Embryonic facial prominence (tissue), 1 donor: ENCODE measurements at regions not wholly inside any gene's neighbourhood (a gene's known extent, or its start where the extent isn't known, plus 50 kb on each side); places are given as distances from the start of the nearest gene placed in this dataset.
"Not testable (repeated sequence)": the region's sequence is repeated elsewhere in the genome, so short reads cannot be mapped to it uniquely, and the experiment has no call there.

Experiments
- DNase-seq: peaks from one replicate; pipeline ENCODE4 v3.0.0-alpha.2; 2016; ENCODE audit errors: extremely low spot score

- DNase-seq: no peak
These were observed 183.1 kb upstream of the PRSS58 start for GRCh38 chr7:142440906-142441411.

GRCh38 chr7:142440219-142440905 lies 182.5 kb upstream of the PRSS58 start:
- no peak for DNase-seq

- no peak for DNase-seq
These were observed 181.9 kb upstream of the PRSS58 start for GRCh38 chr7:142439739-142440138.

GRCh38 chr7:142438923-142439515 lies 181.2 kb upstream of the PRSS58 start:
- DNase-seq: no peak

GRCh38 chr7:142438235-142438922 lies 180.5 kb upstream of the PRSS58 start:
- DNase-seq: no peak

- no peak for DNase-seq
These were observed 179.9 kb upstream of the PRSS58 start for GRCh38 chr7:142437741-142438140.

- no peak for DNase-seq
These were observed 178.7 kb upstream of the PRSS58 start for GRCh38 chr7:142436601-142437000.

- not testable (repeated sequence) for DNase-seq
These were observed 177.7 kb upstream of the PRSS58 start for GRCh38 chr7:142435606-142436005.

GRCh38 chr7:142434666-142435167 lies 176.9 kb upstream of the PRSS58 start:
- no peak for DNase-seq

- not testable (repeated sequence) for DNase-seq
These were observed 176.3 kb upstream of the PRSS58 start for GRCh38 chr7:142434133-142434532.

GRCh38 chr7:142432377-142432776 lies 174.5 kb upstream of the PRSS58 start:
- no peak for DNase-seq

GRCh38 chr7:142431491-142431890 lies 173.6 kb upstream of the PRSS58 start:
- DNase-seq: no peak

GRCh38 chr7:142428094-142428493 lies 170.2 kb upstream of the PRSS58 start:
- DNase-seq: no peak

GRCh38 chr7:142425281-142425680 lies 167.4 kb upstream of the PRSS58 start:
- DNase-seq: no peak

- DNase-seq: no peak
These were observed 164.8 kb upstream of the PRSS58 start for GRCh38 chr7:142422621-142423020.

- DNase-seq: no peak
These were observed 162.9 kb upstream of the PRSS58 start for GRCh38 chr7:142420554-142421362.

GRCh38 chr7:142418326-142418725 lies 160.5 kb upstream of the PRSS58 start:
- DNase-seq: no peak

GRCh38 chr7:142414915-142415314 lies 157.1 kb upstream of the PRSS58 start:
- DNase-seq: no peak

GRCh38 chr7:142414135-142414534 lies 156.3 kb upstream of the PRSS58 start:
- no peak for DNase-seq

GRCh38 chr7:142413280-142414000 lies 155.6 kb upstream of the PRSS58 start:
- DNase-seq: no peak

GRCh38 chr7:142412551-142413193 lies 154.8 kb upstream of the PRSS58 start:
- no peak for DNase-seq
